HG03565 (cell line): ENCODE measurements at regions not wholly inside any gene's neighbourhood (a gene's known extent, or its start where the extent isn't known, plus 50 kb on each side); places are given as distances from the start of the nearest gene placed in this dataset.

ENCODE experiments used
- ATAC-seq: cut with Tn5 transposase; IDR thresholded peaks from one replicate; pipeline ENCODE4 v1.9.1; 2021; ENCODE audit warnings: mild to moderate bottlenecking, moderate library complexity; ENCODE audit not compliant: unreplicated experiment

GRCh38 chr9:86836266-86836665 lies 111.0 kb downstream of the GAS1 start:
- no peak for ATAC-seq

GRCh38 chr9:86830356-86830755 lies 117.0 kb downstream of the GAS1 start:
- ATAC-seq = no peak

GRCh38 chr9:86829496-86830046 lies 117.7 kb downstream of the GAS1 start:
- no peak for ATAC-seq

GRCh38 chr9:86828631-86829030 lies 118.7 kb downstream of the GAS1 start:
- ATAC-seq = no peak

- no peak for ATAC-seq
Observed at GRCh38 chr9:86827893-86828292, 119.4 kb downstream of the GAS1 start.

- no peak for ATAC-seq
Observed at GRCh38 chr9:86825299-86825698, 122.0 kb downstream of the GAS1 start.

DNA sequence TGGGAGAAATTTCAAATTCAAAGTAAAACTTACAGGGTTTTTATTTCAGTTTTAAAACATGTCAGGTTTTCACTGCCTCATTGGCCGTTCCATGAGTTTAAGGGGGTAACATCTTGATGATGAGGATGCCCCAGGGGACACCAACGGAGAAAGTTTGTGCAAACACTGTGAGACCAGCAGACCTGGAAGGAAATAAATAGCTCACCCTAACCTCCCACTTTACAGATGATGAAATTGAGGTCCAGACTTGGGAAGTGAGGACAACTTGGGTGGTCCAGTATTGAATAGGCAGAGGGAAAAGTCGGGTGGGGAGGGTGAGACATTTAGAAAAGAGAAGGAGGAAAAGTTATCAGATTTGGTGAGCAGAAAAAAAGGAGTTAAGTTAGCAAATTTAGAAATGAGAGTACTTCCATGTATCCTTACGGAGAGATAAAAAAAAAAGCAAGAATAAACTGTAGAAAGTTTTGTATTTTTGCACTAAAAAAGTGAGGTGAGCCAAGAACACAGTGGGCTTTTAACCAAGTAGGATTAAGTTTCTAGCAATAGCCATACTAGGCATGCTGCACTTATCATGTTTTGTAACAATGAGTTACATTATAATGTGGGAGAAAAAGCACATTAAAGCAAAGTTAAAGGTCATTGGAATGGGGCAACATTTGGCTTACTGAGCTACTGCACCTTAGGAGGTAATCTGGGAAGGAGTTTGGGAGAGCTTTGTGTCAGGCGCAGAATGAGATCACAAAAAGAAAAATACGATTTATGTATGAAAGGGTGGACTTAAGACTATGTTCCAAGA lies 125.1 kb downstream of the GAS1 start:
- ATAC-seq = no peak

DNA sequence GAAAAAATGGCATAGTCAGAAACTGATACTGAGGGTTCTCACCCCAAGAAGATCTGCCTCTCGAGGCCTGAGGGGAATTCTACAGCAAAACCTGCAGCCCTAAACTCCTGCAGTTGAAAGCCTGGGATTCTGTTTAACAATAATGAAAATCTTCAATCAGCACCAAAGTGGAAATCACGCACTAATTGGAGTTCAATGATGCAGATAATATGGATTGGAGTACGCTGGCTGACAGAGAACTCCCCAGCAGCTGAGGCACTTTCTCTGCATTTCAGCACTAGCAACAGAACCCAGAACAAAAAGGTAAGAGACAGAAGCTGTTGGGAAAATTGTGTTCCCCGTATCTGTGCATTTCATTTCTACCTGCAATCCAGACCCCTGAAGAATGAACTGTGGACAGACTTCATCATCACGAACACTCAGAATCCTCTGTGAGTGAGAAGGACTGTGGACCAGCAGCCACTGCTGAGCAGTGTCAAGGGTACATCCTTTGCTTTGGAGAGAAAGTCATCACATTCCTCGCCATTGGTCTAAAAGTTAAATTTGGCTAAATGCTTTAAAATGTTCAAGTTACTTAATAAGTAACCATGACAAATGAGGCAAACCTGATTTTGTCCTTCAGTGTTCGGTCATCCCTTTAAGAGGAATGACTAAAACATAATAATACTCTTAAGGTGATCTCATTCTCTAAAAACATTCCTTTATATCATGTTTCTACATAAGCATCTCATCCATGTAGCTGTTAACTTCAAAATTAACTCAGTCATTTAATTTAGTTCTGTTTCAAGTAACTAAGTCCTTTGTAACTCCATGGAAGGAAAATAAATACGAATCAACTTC lies 126.1 kb downstream of the GAS1 start:
- ATAC-seq = no peak

- no peak for ATAC-seq
Observed at GRCh38 chr9:86819552-86819951, 127.8 kb downstream of the GAS1 start.

DNA sequence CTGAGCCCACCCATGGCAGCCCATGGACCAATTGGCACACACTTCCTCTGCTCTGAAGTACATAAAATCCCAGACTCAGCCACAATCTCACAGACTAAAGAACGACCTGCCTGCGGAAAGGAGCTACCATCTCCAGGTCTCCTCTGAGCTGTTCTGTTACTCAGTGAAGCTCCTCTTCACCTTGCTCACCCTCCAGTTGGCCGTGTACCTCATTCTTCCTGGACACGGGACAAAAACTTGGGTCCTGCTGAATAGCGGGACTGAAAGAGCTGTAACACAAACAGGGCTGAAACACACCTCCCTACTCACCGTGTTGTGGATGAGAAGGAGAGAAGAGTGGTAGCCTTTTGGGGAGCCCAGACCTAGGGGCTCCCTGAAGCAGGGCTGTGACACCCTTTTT lies 128.7 kb downstream of the GAS1 start:
- no peak for ATAC-seq

GRCh38 chr9:86816868-86817267 lies 130.4 kb downstream of the GAS1 start:
- ATAC-seq = no peak

DNA sequence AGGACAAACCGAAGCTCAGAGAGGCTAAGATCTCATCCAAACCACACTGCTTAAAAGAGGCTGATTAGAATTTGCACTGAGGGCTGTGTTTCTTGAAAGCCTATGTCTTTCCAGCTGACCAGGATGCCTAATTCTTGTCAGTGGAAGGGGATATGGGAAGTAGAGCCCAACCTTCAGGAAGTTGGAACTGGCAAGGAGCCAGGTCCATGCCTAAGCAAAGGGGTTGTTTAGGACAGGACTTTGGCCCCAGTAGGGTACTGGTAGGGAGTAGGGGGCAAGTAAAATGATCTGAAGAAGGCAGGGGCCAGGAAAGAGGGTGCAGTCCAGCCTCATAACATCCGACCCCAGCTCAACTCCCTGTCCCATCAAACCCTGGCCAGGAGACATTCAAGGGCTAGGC lies 130.9 kb downstream of the GAS1 start:
- no peak for ATAC-seq

- no peak for ATAC-seq
Observed at GRCh38 chr9:86812616-86813015, 134.7 kb downstream of the GAS1 start.

GRCh38 chr9:86809759-86810367 lies 137.4 kb downstream of the GAS1 start:
- no peak for ATAC-seq

GRCh38 chr9:86809151-86809550 lies 138.2 kb downstream of the GAS1 start:
- ATAC-seq = no peak

DNA sequence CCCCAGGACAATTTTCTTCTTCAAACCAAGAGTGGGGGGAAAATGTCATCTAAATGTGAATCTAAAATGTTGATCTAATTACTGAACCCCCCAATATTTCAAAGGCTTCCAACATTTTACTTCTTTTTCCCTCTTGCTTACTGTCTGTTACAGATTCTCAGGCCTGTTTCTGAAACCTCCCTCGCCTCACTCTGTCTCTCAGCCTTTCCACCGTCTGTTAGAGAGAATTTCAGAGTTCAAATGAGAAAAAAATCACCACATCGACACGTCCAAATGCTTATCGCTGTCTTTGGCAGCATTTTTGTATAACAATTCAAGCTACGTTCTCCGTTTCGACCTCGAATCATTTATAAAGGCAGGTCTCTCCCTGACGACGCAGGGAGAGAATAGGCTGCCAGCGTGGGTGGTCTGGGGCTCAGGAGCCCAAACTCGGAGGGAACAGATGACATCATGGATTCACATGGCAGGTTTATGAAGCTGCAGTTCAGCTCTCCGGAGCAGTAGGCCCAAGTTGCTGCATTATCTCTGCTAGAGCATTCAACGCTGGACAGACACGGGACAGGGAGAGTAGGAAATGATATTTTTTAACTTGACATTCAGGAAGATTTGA lies 139.8 kb downstream of the GAS1 start:
- no peak for ATAC-seq

DNA sequence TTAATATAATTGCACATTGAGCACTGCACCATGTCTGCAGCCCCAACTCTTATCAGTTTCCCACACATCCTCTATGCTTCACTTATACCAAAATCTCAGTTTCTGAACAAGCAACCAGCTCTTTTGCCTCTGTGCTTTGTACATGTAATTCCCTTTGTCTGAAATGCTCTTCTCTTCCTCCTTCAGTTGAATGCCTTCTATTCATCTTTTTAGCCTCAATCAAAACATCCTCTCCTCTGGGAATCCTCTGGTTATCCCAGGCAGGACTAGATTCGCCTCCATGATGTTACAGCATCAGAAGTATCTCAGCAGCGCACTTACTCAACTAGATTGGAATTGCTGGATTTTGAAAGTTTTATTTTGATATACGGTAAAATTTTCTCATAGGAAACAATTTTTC lies 143.3 kb downstream of the GAS1 start:
- ATAC-seq = no peak

DNA sequence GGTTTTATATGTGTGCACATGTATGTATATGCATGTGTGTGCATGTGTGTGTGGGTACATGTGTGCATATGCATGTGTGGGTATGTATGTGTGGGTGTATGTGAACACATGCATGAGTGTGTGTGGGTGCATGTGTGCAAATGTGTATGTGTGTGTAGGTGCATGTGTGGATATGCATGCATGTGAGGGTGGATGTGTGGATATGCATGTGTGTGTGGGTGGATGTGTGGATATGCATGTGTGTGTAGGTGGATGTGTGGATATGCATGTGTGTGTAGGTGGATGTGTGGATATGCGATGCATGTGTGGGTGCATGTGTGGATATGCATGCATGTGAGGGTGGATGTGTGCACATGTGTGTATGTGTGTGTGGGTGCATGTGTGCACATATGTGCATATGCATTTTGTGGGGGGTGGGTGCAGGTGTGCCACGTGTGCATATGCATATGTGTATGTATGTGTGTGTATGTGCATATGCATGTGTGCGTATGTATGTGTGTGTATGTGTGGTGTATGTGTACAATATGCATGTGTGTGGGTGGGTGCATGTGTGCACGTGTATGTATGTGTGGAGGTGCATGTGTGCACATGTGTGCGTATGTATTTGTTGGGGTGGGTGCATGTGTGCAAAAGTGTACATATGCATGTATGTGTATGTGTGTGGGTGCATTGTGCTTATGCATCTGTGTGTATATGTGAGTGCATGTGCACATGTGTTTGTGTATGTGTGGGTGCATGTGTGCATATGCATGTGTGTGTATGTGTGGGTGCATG lies 144.2 kb downstream of the GAS1 start:
- no peak for ATAC-seq

DNA sequence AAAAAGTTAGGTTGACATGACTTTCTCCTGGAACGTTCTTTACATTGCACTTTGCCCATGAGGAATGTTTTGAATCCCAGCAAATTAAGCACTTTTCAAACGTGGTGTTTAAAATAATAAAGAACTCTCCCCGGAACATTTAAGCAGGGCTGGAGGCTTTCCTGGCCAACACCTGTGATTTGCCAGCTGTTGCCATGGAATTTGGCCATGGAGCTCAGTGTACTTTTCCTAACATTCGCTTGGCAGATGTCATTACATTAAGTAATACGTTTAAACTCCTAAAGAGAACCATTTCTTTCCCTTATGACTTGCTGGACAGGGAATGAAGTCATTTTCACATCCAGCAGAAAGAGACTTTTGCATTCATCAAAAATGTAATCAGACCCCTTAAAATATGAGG lies 146.1 kb downstream of the GAS1 start:
- no peak for ATAC-seq

GRCh38 chr9:86800681-86801080 lies 146.6 kb downstream of the GAS1 start:
- ATAC-seq = no peak
